Breast epithelium (tissue), 3 donors: ENCODE measurements at regions not wholly inside any gene's neighbourhood (a gene's known extent, or its start where the extent isn't known, plus 50 kb on each side); places are given as distances from the start of the nearest gene placed in this dataset.

Source experiments
- POLR2AphosphoS5 ChIP-seq, 3 donors: sonication (generic); formaldehyde crosslinking; IDR thresholded peaks; one replicate each; pipeline ENCODE4 v1.6.1; 2017; ENCODE audit warnings: antibody characterized with exemption in 3 of 3
- TF ChIP-seq, protein P1 (sequence below), 3 donors: fragments of 450-650 bp; IDR thresholded peaks; one replicate each; pipeline ENCODE4 v1.5.1; 2016 to 2017; ENCODE audit warnings: antibody characterized with exemption in 3 of 3, mild to moderate bottlenecking in 3 of 3, moderate library complexity in 3 of 3

DNA sequence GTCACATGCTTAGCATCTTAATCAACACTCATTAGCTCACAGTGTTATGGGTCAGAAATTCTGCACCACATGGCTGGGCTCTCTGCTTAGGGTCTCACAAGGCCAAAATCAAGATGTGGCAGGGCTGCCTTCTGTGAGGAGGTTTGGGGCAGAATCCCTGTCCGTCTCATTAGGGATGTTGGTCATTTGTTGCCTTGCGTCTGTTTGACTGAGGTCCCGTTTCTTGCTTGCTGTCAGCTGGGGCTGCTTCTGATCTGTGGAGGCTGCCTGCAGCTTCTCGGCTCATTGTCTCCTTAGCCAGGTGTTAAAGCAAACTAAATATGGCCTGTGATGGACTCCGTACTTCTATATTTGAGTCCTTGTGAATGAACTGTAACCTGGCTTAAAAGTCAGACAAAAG, 146.5 kb downstream of the NDUFA10 start:
- TF ChIP-seq POLR2AphosphoS5 (IDR thresholded peaks at IDR 0.05) = no peak
- TF ChIP-seq, protein P1, sequence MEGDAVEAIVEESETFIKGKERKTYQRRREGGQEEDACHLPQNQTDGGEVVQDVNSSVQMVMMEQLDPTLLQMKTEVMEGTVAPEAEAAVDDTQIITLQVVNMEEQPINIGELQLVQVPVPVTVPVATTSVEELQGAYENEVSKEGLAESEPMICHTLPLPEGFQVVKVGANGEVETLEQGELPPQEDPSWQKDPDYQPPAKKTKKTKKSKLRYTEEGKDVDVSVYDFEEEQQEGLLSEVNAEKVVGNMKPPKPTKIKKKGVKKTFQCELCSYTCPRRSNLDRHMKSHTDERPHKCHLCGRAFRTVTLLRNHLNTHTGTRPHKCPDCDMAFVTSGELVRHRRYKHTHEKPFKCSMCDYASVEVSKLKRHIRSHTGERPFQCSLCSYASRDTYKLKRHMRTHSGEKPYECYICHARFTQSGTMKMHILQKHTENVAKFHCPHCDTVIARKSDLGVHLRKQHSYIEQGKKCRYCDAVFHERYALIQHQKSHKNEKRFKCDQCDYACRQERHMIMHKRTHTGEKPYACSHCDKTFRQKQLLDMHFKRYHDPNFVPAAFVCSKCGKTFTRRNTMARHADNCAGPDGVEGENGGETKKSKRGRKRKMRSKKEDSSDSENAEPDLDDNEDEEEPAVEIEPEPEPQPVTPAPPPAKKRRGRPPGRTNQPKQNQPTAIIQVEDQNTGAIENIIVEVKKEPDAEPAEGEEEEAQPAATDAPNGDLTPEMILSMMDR (IDR thresholded peaks at IDR 0.05) = no peak
